SK-N-SH treated with all-trans-retinoic acid at 6 μM for 48 hours (cell line): ENCODE measurements at regions not wholly inside any gene's neighbourhood (a gene's known extent, or its start where the extent isn't known, plus 50 kb on each side); places are given as distances from the start of the nearest gene placed in this dataset.

ENCODE experiments used
- ATAC-seq: fragments of 200-7000 bp; cut with Tn5 transposase; 3 replicates; pipeline ENCODE4 v1.9.1; 2020; ENCODE audit warnings: mild to moderate bottlenecking, moderate library complexity
- ARNTL ChIP-seq: fragments of 450-650 bp; formaldehyde crosslinking; IDR thresholded peaks from 2 replicates; pipeline ENCODE4 v1.5.0; 2020; ENCODE audit warnings: low read depth, mild to moderate bottlenecking, moderate library complexity, borderline replicate concordance
- BACH2 ChIP-seq: fragments of 250-450 bp; sonication (Bioruptor Pico); IDR thresholded peaks from 2 replicates; pipeline ENCODE4 v1.9.0; 2021; ENCODE audit warnings: mild to moderate bottlenecking, borderline replicate concordance
- CSDC2 ChIP-seq: fragments of 250-450 bp; sonication (Bioruptor Pico); IDR thresholded peaks from 2 replicates; pipeline ENCODE4 v1.5.0; 2020; ENCODE audit warnings: mild to moderate bottlenecking, moderate library complexity
- CSRNP3 ChIP-seq: fragments of 250-450 bp; sonication (Bioruptor Pico); IDR thresholded peaks from 2 replicates; pipeline ENCODE4 v1.5.1; 2021; ENCODE audit warnings: mild to moderate bottlenecking, moderate library complexity
- ESRRG ChIP-seq: fragments of 250-450 bp; sonication (Bioruptor Pico); IDR thresholded peaks from 2 replicates; pipeline ENCODE4 v1.6.1; 2021; ENCODE audit warnings: mild to moderate bottlenecking
- GLIS3 ChIP-seq: fragments of 250-450 bp; sonication (Bioruptor Pico); IDR thresholded peaks from 2 replicates; pipeline ENCODE4 v1.5.0; 2020; ENCODE audit warnings: mild to moderate bottlenecking, moderate library complexity
- ISL1 ChIP-seq: fragments of 250-450 bp; sonication (Bioruptor Pico); IDR thresholded peaks from 2 replicates; pipeline ENCODE4 v2.1.2; 2022; ENCODE audit warnings: mild to moderate bottlenecking, moderate library complexity
- OSR1 ChIP-seq: fragments of 250-450 bp; sonication (Bioruptor Pico); IDR thresholded peaks from 2 replicates; pipeline ENCODE4 v1.8.0; 2022; ENCODE audit warnings: moderate library complexity, mild to moderate bottlenecking, inconsistent platforms
- PATZ1 ChIP-seq: fragments of 250-450 bp; sonication (Bioruptor Pico); IDR thresholded peaks from 2 replicates; pipeline ENCODE4 v1.8.0; 2020; ENCODE audit warnings: mild to moderate bottlenecking, moderate library complexity, borderline replicate concordance
- RARB ChIP-seq: fragments of 250-450 bp; sonication (Bioruptor Pico); IDR thresholded peaks from 2 replicates; pipeline ENCODE4 v1.8.0; 2021; ENCODE audit warnings: mild to moderate bottlenecking, moderate library complexity
- SNAI2 ChIP-seq: fragments of 250-450 bp; sonication (Bioruptor Pico); IDR thresholded peaks from 2 replicates; pipeline ENCODE4 v1.5.0; 2020; ENCODE audit warnings: mild to moderate bottlenecking, moderate library complexity
- TCF4 ChIP-seq: fragments of 250-450 bp; sonication (Bioruptor Pico); IDR thresholded peaks from 2 replicates; pipeline ENCODE4 v1.8.0; 2021; ENCODE audit warnings: mild to moderate bottlenecking, moderate library complexity, borderline replicate concordance
- TSHZ2 ChIP-seq: fragments of 250-450 bp; sonication (Bioruptor Pico); IDR thresholded peaks from 2 replicates; pipeline ENCODE4 v1.5.0; 2020; ENCODE audit warnings: mild to moderate bottlenecking, moderate library complexity
- ZC3H10 ChIP-seq: fragments of 250-450 bp; sonication (Bioruptor Pico); IDR thresholded peaks from 2 replicates; pipeline ENCODE4 v1.5.1; 2021; ENCODE audit warnings: mild to moderate bottlenecking, moderate library complexity
- ZFP3 ChIP-seq: fragments of 250-450 bp; sonication (Bioruptor Pico); IDR thresholded peaks from 2 replicates; pipeline ENCODE4 v1.5.0; 2020; ENCODE audit warnings: mild to moderate bottlenecking, moderate library complexity
- ZFP30 ChIP-seq: fragments of 450-650 bp; formaldehyde crosslinking; IDR thresholded peaks from 2 replicates; pipeline ENCODE4 v1.5.0; 2022; ENCODE audit warnings: mild to moderate bottlenecking, moderate library complexity
- ZNF565 ChIP-seq: fragments of 450-650 bp; formaldehyde crosslinking; conservative IDR thresholded peaks from 2 replicates; pipeline ENCODE4 v1.5.0; 2020; ENCODE audit warnings: low read depth, mild to moderate bottlenecking, moderate library complexity
- ZNF70 ChIP-seq: fragments of 450-650 bp; formaldehyde crosslinking; IDR thresholded peaks from 2 replicates; pipeline ENCODE4 v1.5.0; 2020; ENCODE audit warnings: mild to moderate bottlenecking, moderate library complexity
- ZNF8 ChIP-seq: fragments of 450-650 bp; formaldehyde crosslinking; IDR thresholded peaks from 2 replicates; pipeline ENCODE4 v1.5.0; 2020; ENCODE audit warnings: mild to moderate bottlenecking, moderate library complexity
- TF ChIP-seq, protein P1 (sequence below): fragments of 250-450 bp; sonication (Bioruptor Pico); IDR thresholded peaks from 2 replicates; pipeline ENCODE4 v1.8.0; 2021; ENCODE audit warnings: low read depth, mild to moderate bottlenecking, moderate library complexity, borderline replicate concordance

DNA sequence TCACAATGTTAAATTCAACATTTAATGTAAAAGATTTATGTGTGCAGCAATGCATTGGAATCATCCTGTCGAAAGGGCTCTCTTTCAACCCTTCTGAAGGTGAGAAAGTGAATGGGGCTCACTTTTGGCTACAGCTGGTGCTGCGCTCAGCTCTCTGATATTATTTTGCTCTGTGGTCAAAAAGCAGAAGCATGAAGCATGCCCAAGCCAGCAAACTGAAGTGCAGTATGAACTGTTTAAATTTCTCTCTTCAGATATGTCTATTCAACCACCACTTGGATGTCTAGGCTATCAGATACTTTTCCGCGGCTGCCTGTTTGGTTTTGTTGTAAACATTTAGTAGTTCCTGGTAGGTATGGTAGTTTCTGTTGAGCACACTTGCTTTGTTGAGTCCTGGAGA, 216.9 kb upstream of the TMPRSS15 start:
- ATAC-seq: no peak
- TF ChIP-seq ISL1 (no peak), ZNF8 (no peak), OSR1 (no peak), GLIS3 (CRISPR knock-in tag) (no peak), BACH2 (CRISPR knock-in tag) (no peak), ZFP30 (no peak), CSDC2 (CRISPR knock-in tag) (no peak), TCF4 (no peak), PATZ1 (CRISPR knock-in tag) (no peak), TSHZ2 (no peak), ZC3H10 (CRISPR knock-in tag) (no peak), ESRRG (CRISPR knock-in tag) (no peak), CSRNP3 (CRISPR knock-in tag) (no peak), SNAI2 (CRISPR knock-in tag) (no peak)
- TF ChIP-seq, protein P1, sequence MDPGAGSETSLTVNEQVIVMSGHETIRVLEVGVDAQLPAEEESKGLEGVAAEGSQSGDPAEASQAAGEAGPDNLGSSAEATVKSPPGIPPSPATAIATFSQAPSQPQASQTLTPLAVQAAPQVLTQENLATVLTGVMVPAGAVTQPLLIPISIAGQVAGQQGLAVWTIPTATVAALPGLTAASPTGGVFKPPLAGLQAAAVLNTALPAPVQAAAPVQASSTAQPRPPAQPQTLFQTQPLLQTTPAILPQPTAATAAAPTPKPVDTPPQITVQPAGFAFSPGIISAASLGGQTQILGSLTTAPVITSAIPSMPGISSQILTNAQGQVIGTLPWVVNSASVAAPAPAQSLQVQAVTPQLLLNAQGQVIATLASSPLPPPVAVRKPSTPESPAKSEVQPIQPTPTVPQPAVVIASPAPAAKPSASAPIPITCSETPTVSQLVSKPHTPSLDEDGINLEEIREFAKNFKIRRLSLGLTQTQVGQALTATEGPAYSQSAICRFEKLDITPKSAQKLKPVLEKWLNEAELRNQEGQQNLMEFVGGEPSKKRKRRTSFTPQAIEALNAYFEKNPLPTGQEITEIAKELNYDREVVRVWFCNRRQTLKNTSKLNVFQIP (CRISPR knock-in tag): no peak

GRCh38 chr21:18622383-18622782, 218.8 kb upstream of the TMPRSS15 start:
- ATAC-seq: no peak
- TF ChIP-seq ISL1: no peak
- TF ChIP-seq ZNF565 (CRISPR knock-in tag): no peak
- no peak for TF ChIP-seq CSDC2 (CRISPR knock-in tag)

GRCh38 chr21:18630446-18630845, 226.9 kb upstream of the TMPRSS15 start:
- no peak for TF ChIP-seq TSHZ2
- no peak for TF ChIP-seq ISL1
- no peak for TF ChIP-seq ZNF70 (CRISPR knock-in tag)
- no peak for TF ChIP-seq OSR1
- TF ChIP-seq ZC3H10 (CRISPR knock-in tag): no peak
- TF ChIP-seq SNAI2 (CRISPR knock-in tag): no peak
- no peak for TF ChIP-seq ZFP30
- no peak for TF ChIP-seq GLIS3 (CRISPR knock-in tag)
- no peak for TF ChIP-seq TCF4
- TF ChIP-seq RARB: no peak
- no peak for ATAC-seq

GRCh38 chr21:18636897-18637296, 233.3 kb upstream of the TMPRSS15 start:
- no peak for ATAC-seq
- TF ChIP-seq, protein P1 (CRISPR knock-in tag): no peak
- no peak for TF ChIP-seq ZFP30
- no peak for TF ChIP-seq ESRRG (CRISPR knock-in tag)
- no peak for TF ChIP-seq ZFP3
- no peak for TF ChIP-seq CSDC2 (CRISPR knock-in tag)
- TF ChIP-seq ARNTL (CRISPR knock-in tag): no peak
- no peak for TF ChIP-seq TCF4
- no peak for TF ChIP-seq PATZ1 (CRISPR knock-in tag)
- TF ChIP-seq SNAI2 (CRISPR knock-in tag): no peak
- TF ChIP-seq, all 23 proteins: peak for 0
